ENCODE measurements at regions not wholly inside any gene's neighbourhood (a gene's known extent, or its start where the extent isn't known, plus 50 kb on each side); places are given as distances from the start of the nearest gene placed in this dataset.

GRCh38 chr2:164078421-164078820, 342.6 kb upstream of the FIGN start:
- Histone ChIP-seq H3K27me3 (ENCODE audit: control insufficient read depth in 2 of 2, insufficient read depth in 2 of 2, low read length in 2 of 2) (no peaks in the 10 kb centered on the region), H3K9me3 (ENCODE audit: control insufficient read depth in 2 of 2, low read length in 2 of 2) (no peaks in the 10 kb centered on the region), H3K36me3 (ENCODE audit: control insufficient read depth in 2 of 2, insufficient read depth in 2 of 2, low read length in 2 of 2) (no peaks in the 10 kb centered on the region), H3K9ac (ENCODE audit: low read depth in 1 of 2, low read length in 2 of 2) (no peak overlapping the region), H3K27ac (ENCODE audit: low read depth in 2 of 2, low read length in 2 of 2) (no peak overlapping the region), H3K4me3 (ENCODE audit: low read length in 2 of 2) (no peak overlapping the region), H3K4me1 (ENCODE audit: control insufficient read depth in 2 of 2, insufficient read depth in 2 of 2, low read length in 2 of 2) (no peaks in the 10 kb centered on the region)

- H3K27ac ChIP-seq (ENCODE audit: low read depth in 2 of 2, low read length in 2 of 2): no peak overlapping the region
- H3K4me1 ChIP-seq (ENCODE audit: control insufficient read depth in 2 of 2, insufficient read depth in 2 of 2, low read length in 2 of 2): no peaks in the 10 kb centered on the region
- no peaks in the 10 kb centered on the region for H3K9me3 ChIP-seq (ENCODE audit: control insufficient read depth in 2 of 2, low read length in 2 of 2)
- no peak overlapping the region for H3K4me3 ChIP-seq (ENCODE audit: low read length in 2 of 2)
- H3K27me3 ChIP-seq (ENCODE audit: control insufficient read depth in 2 of 2, insufficient read depth in 2 of 2, low read length in 2 of 2): no peaks in the 10 kb centered on the region
- H3K9ac ChIP-seq (ENCODE audit: low read depth in 1 of 2, low read length in 2 of 2): no peak overlapping the region
- H3K36me3 ChIP-seq (ENCODE audit: control insufficient read depth in 2 of 2, insufficient read depth in 2 of 2, low read length in 2 of 2): no peaks in the 10 kb centered on the region
Measured at GRCh38 chr2:164073101-164074074, 337.6 kb upstream of the FIGN start.

GRCh38 chr2:164069540-164069939, 333.7 kb upstream of the FIGN start:
- H3K9me3 ChIP-seq (ENCODE audit: control insufficient read depth in 2 of 2, low read length in 2 of 2): no peaks in the 10 kb centered on the region
- no peak overlapping the region for H3K27ac ChIP-seq (ENCODE audit: low read depth in 2 of 2, low read length in 2 of 2)
- H3K4me3 ChIP-seq (ENCODE audit: low read length in 2 of 2): no peak overlapping the region
- no peaks in the 10 kb centered on the region for H3K27me3 ChIP-seq (ENCODE audit: control insufficient read depth in 2 of 2, insufficient read depth in 2 of 2, low read length in 2 of 2)
- H3K36me3 ChIP-seq (ENCODE audit: control insufficient read depth in 2 of 2, insufficient read depth in 2 of 2, low read length in 2 of 2): no peaks in the 10 kb centered on the region
- H3K4me1 ChIP-seq (ENCODE audit: control insufficient read depth in 2 of 2, insufficient read depth in 2 of 2, low read length in 2 of 2): no peaks in the 10 kb centered on the region
- no peak overlapping the region for H3K9ac ChIP-seq (ENCODE audit: low read depth in 1 of 2, low read length in 2 of 2)

- Histone ChIP-seq H3K27ac (ENCODE audit: low read depth in 2 of 2, low read length in 2 of 2) (no peak overlapping the region), H3K27me3 (ENCODE audit: control insufficient read depth in 2 of 2, insufficient read depth in 2 of 2, low read length in 2 of 2) (no peaks in the 10 kb centered on the region), H3K9ac (ENCODE audit: low read depth in 1 of 2, low read length in 2 of 2) (no peak overlapping the region), H3K4me3 (ENCODE audit: low read length in 2 of 2) (no peak overlapping the region), H3K4me1 (ENCODE audit: control insufficient read depth in 2 of 2, insufficient read depth in 2 of 2, low read length in 2 of 2) (no peaks in the 10 kb centered on the region), H3K36me3 (ENCODE audit: control insufficient read depth in 2 of 2, insufficient read depth in 2 of 2, low read length in 2 of 2) (no peaks in the 10 kb centered on the region), H3K9me3 (ENCODE audit: control insufficient read depth in 2 of 2, low read length in 2 of 2) (no peaks in the 10 kb centered on the region)
Measured at GRCh38 chr2:164068063-164068462, 332.3 kb upstream of the FIGN start.

- no peak overlapping the region for H3K27ac ChIP-seq (ENCODE audit: low read depth in 2 of 2, low read length in 2 of 2)
- H3K36me3 ChIP-seq (ENCODE audit: control insufficient read depth in 2 of 2, insufficient read depth in 2 of 2, low read length in 2 of 2): no peaks in the 10 kb centered on the region
- H3K27me3 ChIP-seq (ENCODE audit: control insufficient read depth in 2 of 2, insufficient read depth in 2 of 2, low read length in 2 of 2): no peaks in the 10 kb centered on the region
- H3K4me3 ChIP-seq (ENCODE audit: low read length in 2 of 2): no peak overlapping the region
- no peak overlapping the region for H3K9ac ChIP-seq (ENCODE audit: low read depth in 1 of 2, low read length in 2 of 2)
- H3K4me1 ChIP-seq (ENCODE audit: control insufficient read depth in 2 of 2, insufficient read depth in 2 of 2, low read length in 2 of 2): no peaks in the 10 kb centered on the region
- H3K9me3 ChIP-seq (ENCODE audit: control insufficient read depth in 2 of 2, low read length in 2 of 2): no peaks in the 10 kb centered on the region
Measured at GRCh38 chr2:164066095-164066494, 330.3 kb upstream of the FIGN start.

GRCh38 chr2:164065038-164065437, 329.2 kb upstream of the FIGN start:
- Histone ChIP-seq H3K9me3 (ENCODE audit: control insufficient read depth in 2 of 2, low read length in 2 of 2) (no peaks in the 10 kb centered on the region), H3K27me3 (ENCODE audit: control insufficient read depth in 2 of 2, insufficient read depth in 2 of 2, low read length in 2 of 2) (no peaks in the 10 kb centered on the region), H3K27ac (ENCODE audit: low read depth in 2 of 2, low read length in 2 of 2) (no peak overlapping the region), H3K4me1 (ENCODE audit: control insufficient read depth in 2 of 2, insufficient read depth in 2 of 2, low read length in 2 of 2) (no peaks in the 10 kb centered on the region), H3K4me3 (ENCODE audit: low read length in 2 of 2) (no peak overlapping the region), H3K9ac (ENCODE audit: low read depth in 1 of 2, low read length in 2 of 2) (no peak overlapping the region), H3K36me3 (ENCODE audit: control insufficient read depth in 2 of 2, insufficient read depth in 2 of 2, low read length in 2 of 2) (no peaks in the 10 kb centered on the region)

- no peaks in the 10 kb centered on the region for H3K4me1 ChIP-seq (ENCODE audit: control insufficient read depth in 2 of 2, insufficient read depth in 2 of 2, low read length in 2 of 2)
- H3K9ac ChIP-seq (ENCODE audit: low read depth in 1 of 2, low read length in 2 of 2): no peak overlapping the region
- no peaks in the 10 kb centered on the region for H3K9me3 ChIP-seq (ENCODE audit: control insufficient read depth in 2 of 2, low read length in 2 of 2)
- no peaks in the 10 kb centered on the region for H3K27me3 ChIP-seq (ENCODE audit: control insufficient read depth in 2 of 2, insufficient read depth in 2 of 2, low read length in 2 of 2)
- H3K27ac ChIP-seq (ENCODE audit: low read depth in 2 of 2, low read length in 2 of 2): no peak overlapping the region
- no peak overlapping the region for H3K4me3 ChIP-seq (ENCODE audit: low read length in 2 of 2)
- H3K36me3 ChIP-seq (ENCODE audit: control insufficient read depth in 2 of 2, insufficient read depth in 2 of 2, low read length in 2 of 2): no peaks in the 10 kb centered on the region
Measured at GRCh38 chr2:164061129-164061746, 325.4 kb upstream of the FIGN start.

- Histone ChIP-seq H3K4me1 (ENCODE audit: control insufficient read depth in 2 of 2, insufficient read depth in 2 of 2, low read length in 2 of 2) (no peaks in the 10 kb centered on the region), H3K9ac (ENCODE audit: low read depth in 1 of 2, low read length in 2 of 2) (no peak overlapping the region), H3K9me3 (ENCODE audit: control insufficient read depth in 2 of 2, low read length in 2 of 2) (no peaks in the 10 kb centered on the region), H3K4me3 (ENCODE audit: low read length in 2 of 2) (no peak overlapping the region), H3K27ac (ENCODE audit: low read depth in 2 of 2, low read length in 2 of 2) (no peak overlapping the region), H3K27me3 (ENCODE audit: control insufficient read depth in 2 of 2, insufficient read depth in 2 of 2, low read length in 2 of 2) (no peaks in the 10 kb centered on the region), H3K36me3 (ENCODE audit: control insufficient read depth in 2 of 2, insufficient read depth in 2 of 2, low read length in 2 of 2) (no peaks in the 10 kb centered on the region)
Measured at GRCh38 chr2:164060031-164060430, 324.2 kb upstream of the FIGN start.

GRCh38 chr2:164055623-164056022, 319.8 kb upstream of the FIGN start:
- Histone ChIP-seq H3K27ac (ENCODE audit: low read depth in 2 of 2, low read length in 2 of 2) (no peak overlapping the region), H3K9ac (ENCODE audit: low read depth in 1 of 2, low read length in 2 of 2) (no peak overlapping the region), H3K4me1 (ENCODE audit: control insufficient read depth in 2 of 2, insufficient read depth in 2 of 2, low read length in 2 of 2) (no peaks in the 10 kb centered on the region), H3K9me3 (ENCODE audit: control insufficient read depth in 2 of 2, low read length in 2 of 2) (no peaks in the 10 kb centered on the region), H3K4me3 (ENCODE audit: low read length in 2 of 2) (no peak overlapping the region), H3K36me3 (ENCODE audit: control insufficient read depth in 2 of 2, insufficient read depth in 2 of 2, low read length in 2 of 2) (no peaks in the 10 kb centered on the region), H3K27me3 (ENCODE audit: control insufficient read depth in 2 of 2, insufficient read depth in 2 of 2, low read length in 2 of 2) (no peaks in the 10 kb centered on the region)

- H3K27ac ChIP-seq (ENCODE audit: low read depth in 2 of 2, low read length in 2 of 2): no peak overlapping the region
- no peaks in the 10 kb centered on the region for H3K9me3 ChIP-seq (ENCODE audit: control insufficient read depth in 2 of 2, low read length in 2 of 2)
- H3K9ac ChIP-seq (ENCODE audit: low read depth in 1 of 2, low read length in 2 of 2): no peak overlapping the region
- H3K36me3 ChIP-seq (ENCODE audit: control insufficient read depth in 2 of 2, insufficient read depth in 2 of 2, low read length in 2 of 2): no peaks in the 10 kb centered on the region
- H3K4me1 ChIP-seq (ENCODE audit: control insufficient read depth in 2 of 2, insufficient read depth in 2 of 2, low read length in 2 of 2): no peaks in the 10 kb centered on the region
- no peaks in the 10 kb centered on the region for H3K27me3 ChIP-seq (ENCODE audit: control insufficient read depth in 2 of 2, insufficient read depth in 2 of 2, low read length in 2 of 2)
- no peak overlapping the region for H3K4me3 ChIP-seq (ENCODE audit: low read length in 2 of 2)
Measured at GRCh38 chr2:164054651-164055050, 318.8 kb upstream of the FIGN start.
